NOMO-1 treated with DMSO at 0.1 percent for 48 hours (cell line): ENCODE measurements at regions not wholly inside any gene's neighbourhood (a gene's known extent, or its start where the extent isn't known, plus 50 kb on each side); places are given as distances from the start of the nearest gene placed in this dataset.

Source experiments
- DNase-seq: peaks from one replicate; lab custom pipeline; 2025; ENCODE audit not compliant: unreplicated experiment; lab: John Stamatoyannopoulos, UW

DNA sequence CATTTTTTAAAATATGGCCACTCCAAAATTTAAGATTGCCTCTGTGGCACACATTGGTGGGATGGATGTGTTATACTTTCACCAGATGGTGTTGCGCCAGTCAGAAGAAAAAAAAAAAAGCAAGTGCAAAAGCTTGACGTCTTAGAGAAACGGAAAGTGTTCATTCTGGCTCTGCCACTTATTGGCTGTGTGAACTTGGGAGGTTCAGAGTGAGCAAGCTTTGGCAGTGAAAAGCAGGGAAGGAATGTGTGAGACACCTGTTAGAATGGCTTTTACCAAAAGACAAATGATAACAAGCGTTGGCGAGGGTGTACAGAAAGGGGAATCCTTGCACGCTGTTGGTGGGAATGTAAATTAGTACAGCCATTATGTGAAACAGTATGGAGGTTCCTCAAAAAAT lies 298.0 kb downstream of the TMEM114 start:
- no peak for DNase-seq

DNA sequence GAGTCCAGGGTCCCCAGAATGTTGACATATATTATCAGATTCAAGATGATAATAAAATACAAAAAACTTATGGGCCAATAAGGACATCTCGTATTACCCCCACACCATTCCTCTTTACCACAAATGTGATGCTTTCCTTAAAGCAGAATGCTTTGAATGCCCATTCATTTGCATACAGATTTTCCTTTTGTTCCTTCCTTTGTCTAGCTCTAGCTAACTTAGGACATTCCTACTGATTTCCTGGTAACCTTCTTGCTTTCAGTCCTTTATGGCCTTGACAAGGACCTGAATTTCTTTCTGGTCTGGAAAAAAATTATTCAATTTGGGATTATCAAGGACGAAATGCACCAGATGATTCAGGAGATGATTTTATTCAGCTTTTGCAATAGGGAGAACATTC lies 304.0 kb downstream of the TMEM114 start:
- no peak for DNase-seq

DNA sequence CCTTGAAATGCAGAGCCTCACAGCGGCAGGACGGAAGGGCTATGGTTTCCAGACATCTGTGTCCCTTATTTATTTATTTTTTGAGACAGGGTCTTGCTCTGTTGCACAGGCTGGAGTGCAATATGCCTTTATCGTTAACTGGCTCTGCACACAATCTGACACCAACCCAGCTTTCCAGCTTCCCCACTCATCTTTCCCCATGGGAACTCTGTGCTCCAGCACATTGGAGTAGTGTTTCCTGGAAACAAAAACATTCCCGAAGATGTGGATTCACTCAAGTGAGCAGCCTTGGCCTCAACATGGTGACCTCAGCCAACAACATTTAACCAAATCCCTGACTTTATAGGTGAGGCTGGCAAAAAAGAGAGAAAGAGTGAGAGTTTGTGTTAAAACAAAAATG lies 307.1 kb downstream of the TMEM114 start:
- no peak for DNase-seq

DNA sequence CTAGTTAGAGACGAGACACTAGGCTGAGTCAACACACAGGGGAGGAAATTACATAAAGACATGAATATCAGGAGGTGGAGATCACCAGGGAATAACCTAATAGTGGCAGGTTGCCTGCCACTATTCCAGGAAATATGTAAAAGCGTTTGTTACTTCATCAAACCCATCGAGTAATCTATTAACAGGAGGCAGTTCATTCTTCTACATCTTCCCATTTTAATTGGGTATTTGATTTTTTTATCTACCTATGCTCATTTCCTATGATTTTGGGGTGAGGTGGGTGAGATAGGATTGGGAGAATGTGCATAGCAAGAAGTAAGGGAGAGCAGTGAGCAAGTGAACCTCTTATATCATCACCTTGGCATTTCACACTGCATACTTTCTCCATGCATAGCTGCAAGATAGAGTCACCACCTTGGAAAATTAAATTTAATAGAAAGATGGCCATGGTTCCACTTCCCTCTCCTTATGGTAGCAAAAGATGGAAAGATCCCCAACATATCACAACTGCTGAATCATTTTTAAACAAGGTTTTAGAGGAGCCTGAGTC lies 312.2 kb downstream of the TMEM114 start:
- DNase-seq = no peak

DNA sequence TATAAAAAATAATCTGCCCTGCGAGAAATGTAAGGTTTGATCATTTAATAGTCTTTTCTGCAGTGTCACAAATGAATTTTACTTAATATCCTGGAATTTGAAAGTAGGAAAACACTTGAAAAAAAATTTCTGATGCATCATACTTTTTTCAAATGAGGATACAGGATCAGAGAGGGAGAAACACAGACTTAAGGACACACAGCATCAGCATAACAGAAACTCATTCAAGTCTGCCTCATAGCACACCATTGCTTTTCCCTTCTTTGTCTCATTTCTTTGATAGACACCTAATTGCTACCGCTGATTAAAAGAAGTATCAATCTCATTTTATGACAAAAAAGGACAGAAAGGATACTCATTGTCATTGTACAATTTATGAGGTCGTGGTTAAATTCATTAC lies 319.0 kb downstream of the TMEM114 start:
- DNase-seq = no peak

DNA sequence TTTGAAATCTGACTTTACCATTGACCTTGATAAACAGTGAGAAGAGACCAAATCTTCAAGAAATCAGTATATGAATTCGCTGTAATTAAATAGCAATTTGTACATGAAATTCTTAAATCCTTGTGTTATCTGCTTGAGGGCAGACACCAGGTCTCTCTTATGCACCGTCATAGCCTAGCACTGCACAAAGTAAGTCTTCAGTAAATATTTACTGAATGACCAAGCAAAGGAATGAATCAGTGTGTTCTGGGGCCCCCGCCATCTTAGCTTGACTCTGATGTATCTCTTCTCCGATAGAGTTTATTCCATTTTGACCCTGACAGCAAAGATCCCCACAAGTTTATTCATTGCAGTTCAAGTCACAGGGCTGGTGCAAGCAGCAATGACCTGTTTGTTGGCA lies 328.0 kb downstream of the TMEM114 start:
- DNase-seq = no peak

DNA sequence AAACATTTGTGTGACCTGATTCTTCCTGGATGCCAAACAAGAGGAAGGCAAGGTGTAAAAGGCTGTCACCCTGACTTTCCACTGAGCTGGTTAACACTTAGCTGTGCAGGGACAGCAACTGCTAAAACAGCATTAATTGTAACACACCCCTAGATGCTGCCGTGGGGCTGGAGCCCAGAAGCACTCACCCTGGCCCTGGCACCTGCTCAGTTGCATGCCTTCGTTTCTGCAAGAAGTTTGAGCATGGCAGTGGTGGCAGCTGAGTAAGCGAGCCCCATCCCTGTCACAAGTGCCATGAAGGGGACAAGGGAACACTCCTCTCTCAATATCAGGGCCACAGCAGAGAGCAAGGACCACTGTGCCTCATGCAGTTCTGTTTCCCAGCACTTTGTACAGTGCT lies 330.2 kb downstream of the TMEM114 start:
- DNase-seq = no peak

DNA sequence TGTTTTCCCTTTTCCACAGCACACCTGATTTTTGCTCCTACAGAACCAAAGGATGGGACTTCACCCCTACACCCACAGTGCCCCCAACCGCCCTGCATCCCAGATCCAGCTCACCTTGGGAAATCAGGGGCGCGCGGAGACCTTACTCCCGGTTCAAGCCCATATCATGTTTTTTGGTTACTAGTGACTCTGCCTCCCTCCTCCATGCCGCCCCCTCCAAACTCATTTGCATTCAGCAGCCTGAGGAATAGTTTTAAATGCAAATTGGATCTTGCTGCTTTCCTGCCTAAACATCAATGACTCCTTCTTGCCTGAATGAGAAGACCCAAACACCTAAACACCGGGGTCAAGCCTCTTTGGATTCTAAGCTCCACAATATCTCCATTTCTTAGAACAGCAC lies 331.8 kb downstream of the TMEM114 start:
- no peak for DNase-seq

DNA sequence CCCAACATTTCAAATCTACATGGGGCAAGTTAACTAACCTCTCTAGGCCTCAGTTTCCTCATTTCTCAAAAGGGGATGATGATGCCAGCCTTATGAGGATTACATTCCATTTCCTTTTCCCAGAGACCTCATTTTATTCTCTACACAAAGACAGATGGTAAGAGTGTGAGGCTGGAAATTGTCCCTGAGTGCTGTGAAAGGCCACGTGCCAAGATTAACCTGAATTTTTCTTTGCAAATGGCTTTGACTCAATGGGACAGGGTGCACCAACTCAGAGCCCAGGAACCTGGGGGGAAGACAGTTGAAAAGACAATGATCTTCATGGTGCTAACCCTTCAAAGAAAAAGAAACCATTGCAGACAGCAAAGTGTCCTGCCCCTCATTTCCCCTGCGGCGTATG lies 332.8 kb downstream of the TMEM114 start:
- DNase-seq = no peak

DNA sequence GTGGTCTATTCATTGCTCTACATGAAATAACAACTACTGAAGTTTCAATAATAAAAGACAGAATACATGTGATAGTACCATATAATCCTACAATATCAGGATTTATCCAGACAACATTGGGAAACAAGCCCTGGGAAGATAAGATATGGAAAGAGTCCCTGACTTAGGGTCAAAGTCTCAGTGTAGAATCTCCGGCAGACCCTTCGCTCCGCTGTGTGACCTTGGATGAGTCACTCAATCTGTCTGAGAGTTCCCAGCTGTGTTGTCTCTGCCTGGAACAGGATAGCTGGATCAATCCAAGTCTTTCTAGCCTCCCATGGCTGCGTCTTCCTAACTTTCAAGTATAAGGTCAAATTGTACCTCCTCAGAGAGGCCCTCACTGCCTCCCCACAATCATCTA lies 335.9 kb downstream of the TMEM114 start:
- no peak for DNase-seq

DNA sequence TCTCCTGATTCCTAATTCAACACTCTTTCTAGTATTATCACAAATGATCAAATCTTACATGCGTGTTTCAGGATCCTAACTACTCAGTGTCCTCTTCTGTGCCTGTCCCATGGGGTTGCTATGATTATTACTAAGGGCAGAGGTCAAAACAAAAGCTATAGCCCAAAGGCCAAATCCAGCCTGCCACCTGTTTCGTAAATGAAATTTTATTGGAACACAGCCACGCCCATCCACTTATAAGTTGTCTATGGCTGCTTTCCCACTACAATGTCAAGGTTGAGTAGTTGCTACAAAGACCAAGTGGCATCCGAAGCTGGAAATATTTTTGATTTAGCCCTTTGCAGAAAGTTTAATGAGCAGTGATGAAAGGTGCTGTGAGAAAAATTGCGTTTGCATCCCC lies 336.6 kb downstream of the TMEM114 start:
- DNase-seq = no peak

DNA sequence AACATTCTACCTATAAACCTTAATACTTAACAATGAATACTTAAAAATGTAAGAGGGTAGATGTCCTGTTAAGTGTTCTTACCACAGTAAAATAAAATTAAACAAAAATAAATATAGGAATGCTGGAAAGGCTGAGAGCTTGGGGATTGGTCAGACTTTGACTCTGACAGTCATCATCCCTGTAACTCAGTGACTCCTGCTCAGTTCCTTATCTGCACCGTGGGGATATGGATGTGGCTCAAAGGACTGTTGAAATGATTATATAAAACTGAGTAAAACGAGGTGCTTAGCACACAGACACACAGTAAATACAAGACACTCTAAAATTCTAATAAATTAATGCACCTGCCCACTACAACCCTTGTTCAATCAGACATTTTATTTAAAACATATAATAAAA lies 338.6 kb downstream of the TMEM114 start:
- no peak for DNase-seq

DNA sequence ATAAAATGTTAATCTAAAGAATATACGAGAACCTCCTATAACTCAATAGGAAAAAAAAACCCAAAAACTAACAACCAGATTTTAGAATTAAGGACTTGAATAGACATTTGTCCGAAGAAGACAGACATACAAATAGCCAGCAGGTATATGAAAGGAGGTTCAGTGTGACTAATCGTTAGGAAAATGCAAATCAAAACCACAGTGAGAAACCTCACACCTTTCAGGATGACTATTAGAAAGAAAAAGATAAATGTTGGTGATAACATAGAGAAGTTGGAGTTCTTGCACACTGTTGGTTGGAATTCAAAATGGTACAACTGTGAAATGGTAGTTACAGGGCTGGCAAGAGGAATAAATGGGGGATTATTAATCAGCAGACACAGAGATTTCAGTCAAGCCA lies 339.0 kb downstream of the TMEM114 start:
- DNase-seq = no peak

DNA sequence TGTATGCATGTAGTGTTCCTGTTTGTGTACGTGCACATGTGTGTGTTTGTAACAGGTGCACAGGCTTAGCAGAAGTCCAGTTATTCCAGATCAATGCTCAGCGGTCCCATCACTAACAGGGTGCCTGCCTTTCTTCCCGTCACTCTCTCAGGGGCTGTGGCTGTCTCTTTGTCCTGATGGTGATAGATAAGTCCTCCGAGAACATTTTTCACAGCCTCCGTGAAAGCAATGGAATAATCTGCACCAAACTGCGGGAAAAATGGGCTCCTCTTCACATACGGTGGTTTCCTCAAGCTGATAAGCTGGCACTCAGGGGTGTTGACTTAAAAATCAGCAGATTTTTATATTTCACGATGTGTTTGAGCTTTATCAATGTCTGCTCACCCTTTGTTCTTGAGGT lies 342.3 kb downstream of the TMEM114 start:
- DNase-seq = no peak

DNA sequence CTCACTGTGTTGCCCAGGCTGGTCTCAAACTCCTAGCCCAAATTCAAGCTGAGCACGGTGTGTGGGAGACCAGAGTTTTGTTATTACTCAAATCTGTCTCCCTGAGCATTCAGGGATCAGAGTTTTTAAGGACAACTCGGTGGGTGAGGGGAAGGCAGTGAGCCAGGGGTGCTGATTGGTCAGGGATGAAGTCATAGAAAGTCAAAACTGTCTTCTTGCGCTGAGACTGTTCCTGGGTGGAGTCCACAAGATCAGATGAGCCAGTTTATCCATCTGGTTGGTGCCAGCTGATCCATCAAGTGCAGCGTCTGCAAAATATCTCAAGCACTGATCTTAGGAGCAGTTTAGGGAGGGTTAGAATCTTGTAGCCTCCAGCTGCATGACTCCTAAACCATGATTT lies 346.3 kb downstream of the TMEM114 start:
- no peak for DNase-seq

DNA sequence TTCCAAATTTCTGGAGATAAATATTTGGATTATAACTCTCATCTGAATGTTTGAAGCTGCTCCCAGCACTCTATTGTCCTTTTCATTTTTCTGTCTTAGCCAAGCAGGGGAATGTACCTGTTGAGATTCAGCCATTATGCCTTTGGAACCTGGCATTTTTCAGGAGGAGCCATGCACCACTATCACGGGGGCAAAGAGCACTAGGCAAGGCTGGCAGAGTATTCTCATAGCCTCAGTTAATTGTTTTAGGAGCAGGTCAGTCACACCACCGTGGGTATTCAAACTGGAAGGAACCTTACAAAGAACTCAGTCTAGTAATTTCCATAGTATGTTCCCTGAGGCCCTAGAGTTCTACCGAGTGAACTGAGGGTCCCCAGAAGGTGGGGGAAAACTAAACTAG lies 348.9 kb downstream of the TMEM114 start:
- DNase-seq = no peak

DNA sequence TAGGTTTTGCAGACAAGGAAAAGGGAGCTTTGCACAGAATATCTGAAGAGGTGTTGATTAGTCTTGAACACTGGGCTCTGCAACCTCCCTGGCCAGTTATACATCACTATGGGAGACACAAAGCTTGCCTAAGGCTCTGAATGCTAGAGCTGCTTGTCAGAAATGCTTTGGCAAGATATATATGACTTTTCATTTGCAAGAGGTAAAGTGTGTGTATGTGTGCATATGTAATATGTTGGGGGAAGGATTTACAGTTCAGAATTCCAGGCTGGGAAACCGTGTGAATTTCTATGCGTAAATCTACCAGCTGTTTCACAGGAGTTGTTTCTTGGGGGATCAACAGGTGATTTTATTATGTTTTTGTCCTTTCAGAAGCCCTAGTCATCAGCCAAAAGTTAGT lies 350.9 kb downstream of the TMEM114 start:
- DNase-seq = no peak

DNA sequence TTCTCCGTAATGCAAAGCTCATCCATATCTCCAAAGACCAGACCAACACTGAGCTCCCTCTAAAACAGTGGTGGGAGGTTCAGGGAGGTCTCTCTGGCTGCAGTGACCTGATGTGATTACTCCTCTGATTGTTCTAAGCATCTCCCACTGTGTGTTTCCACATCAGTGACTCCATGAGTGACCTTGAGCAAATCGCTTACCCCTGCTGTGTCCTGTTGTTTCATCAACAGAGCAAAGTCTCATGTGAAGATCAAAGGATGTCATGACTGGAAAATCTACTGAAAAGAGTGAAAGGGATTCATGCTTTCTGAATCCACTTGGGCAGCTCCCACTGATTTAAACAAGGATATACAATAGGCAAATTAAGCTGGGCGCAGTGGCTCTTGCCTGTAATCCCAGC lies 352.9 kb downstream of the TMEM114 start:
- no peak for DNase-seq

DNA sequence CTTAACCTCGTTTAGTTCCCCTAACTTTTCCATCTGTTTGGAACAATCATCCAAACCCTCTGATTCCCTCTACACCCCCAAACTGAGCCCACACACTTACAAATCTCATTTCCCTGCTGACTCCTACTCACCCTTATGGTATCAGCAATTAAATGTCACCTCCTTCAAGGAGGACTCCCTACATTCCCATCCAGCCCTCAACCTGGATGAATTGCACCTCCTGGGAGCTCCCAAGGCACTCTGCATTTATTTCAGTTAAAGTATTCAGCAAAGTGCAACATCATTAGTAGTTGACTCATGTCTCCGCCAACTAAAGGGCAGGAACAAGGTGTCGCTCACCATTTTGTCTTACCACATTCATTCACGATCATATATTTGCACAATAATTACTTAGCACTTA lies 353.5 kb downstream of the TMEM114 start:
- DNase-seq = no peak

DNA sequence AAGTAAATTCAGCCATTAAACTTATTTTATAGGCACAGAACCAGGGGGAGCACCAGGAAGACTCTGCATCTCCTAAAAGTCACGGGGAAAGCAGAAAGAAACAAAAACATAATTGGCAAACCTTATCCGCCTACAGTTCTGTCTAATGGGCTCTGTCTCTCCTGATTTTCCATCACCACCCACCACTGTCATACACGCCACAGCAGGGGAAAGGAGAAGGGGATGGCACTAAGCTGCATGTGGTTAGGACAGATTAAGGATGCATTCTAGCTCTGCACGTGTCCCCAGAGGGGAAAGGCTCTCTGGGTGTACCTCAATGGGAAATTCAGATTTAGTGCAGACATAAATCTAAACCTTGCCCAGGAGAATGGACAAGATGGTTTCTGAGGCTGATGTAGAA lies 359.8 kb downstream of the TMEM114 start:
- DNase-seq = no peak

DNA sequence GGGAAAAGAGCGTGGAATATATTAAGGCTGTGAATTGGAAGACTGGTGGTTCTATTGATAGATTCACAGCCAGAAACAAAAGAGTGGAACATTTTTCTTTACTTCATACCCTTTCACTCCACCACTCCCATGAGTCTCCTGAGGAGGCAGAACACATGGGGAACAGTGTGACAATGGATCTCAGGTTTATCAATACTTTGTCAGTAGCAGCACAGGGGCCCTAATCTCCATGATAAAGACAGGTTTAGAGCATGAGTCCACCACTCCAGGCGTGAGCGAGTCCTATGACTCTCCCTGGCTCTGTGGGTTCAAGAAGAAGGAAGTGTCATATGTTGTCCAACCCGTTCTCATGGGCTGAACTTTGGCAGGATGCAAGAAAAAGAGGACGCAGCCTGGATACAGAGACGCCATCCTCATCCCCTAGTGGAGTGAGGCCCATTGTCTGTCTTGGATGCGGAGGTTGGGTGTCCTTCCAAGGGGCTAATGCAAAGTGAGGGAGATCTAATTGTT lies 361.2 kb downstream of the TMEM114 start:
- DNase-seq = no peak

DNA sequence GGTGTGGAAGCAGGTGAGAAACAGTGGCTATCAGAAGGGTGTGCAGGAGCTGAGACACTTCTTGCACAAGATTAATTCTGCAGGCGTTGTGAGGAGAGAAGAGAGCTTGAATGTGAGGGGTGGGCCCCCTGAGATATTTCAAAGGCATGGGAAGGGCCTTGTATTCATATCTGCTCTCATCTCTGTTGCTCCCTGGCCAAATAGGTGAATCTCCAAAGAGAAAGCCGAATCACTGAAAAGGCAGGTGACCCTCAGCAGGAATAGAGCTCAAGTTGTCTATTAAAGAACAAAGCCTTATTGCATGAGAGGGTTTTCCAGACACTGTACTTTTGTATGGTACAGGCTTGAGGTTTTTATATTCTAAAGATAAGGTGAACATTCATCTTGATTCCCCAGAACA lies 373.1 kb downstream of the TMEM114 start:
- DNase-seq = no peak

DNA sequence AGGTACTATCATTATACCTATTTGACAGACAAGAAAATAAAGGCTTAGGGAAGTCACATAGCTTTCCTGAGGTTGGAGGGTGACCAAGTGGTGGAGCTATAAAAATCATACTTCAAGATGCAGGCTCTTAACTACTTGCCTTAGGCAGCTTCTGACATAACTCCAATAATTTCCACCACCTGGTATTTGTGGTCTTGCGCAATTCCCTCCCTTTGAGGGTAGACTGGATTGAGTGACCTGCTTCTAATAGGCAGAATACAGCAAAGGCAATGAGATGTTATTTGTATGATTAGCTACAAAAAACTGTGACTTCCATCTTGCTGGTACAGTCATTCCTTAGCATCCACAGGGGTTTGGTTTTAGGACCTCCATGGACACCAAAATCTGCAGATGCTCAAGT lies 385.5 kb downstream of the TMEM114 start:
- no peak for DNase-seq

DNA sequence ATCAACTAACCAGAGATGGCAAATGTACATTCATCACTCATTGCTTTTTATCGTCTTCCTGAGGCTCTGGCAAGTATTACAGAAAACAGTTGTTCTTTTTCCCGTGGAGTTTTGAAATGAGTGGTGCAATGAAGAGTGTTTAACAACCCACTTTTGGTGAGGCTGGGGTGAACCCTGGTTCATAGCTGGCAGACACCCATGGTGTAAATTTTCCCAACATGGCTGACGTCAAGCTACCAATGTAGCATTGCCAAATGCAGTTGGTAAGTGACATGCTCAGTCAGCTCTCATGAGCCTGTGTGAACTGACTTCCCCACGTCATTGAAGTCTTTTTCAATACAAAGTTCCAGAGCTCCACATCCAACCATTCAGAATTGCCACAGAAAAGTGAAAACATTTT lies 386.2 kb downstream of the TMEM114 start:
- no peak for DNase-seq
